ENCODE measurements at regions not wholly inside any gene's neighbourhood (a gene's known extent, or its start where the extent isn't known, plus 50 kb on each side); places are given as distances from the start of the nearest gene placed in this dataset.

GRCh38 chr3:116977441-116977840 lies 267.9 kb downstream of the TUSC7 start:
- Histone ChIP-seq H2BK5ac (ENCODE audit: low read depth, low read length) (no peak overlapping the region), H3K4ac (replicated peaks; ENCODE audit: insufficient read length, low read depth, low read length) (no peak overlapping the region), H3K23ac (ENCODE audit: insufficient read length) (no peak overlapping the region), H4K8ac (ENCODE audit: extremely low read depth, insufficient read depth, low read length) (no peak overlapping the region), H3K9ac (replicated peaks in 1 of 4; ENCODE audit: extremely low read depth in 1 of 4, low read depth in 3 of 4, low read length in 3 of 4) (no peak overlapping the region), H3K4me3 (ENCODE audit: extremely low read depth in 1 of 4, insufficient read depth in 2 of 4, low read depth in 3 of 4, low read length in 4 of 4) (no peak overlapping the region), H3K79me1 (ENCODE audit: low read depth, low read length) (no peaks in the 10 kb centered on the region), H2BK20ac (ENCODE audit: low read length) (no peak overlapping the region), H3K14ac (ENCODE audit: insufficient read length) (no peak overlapping the region), H2BK12ac (ENCODE audit: low read depth, low read length) (no peak overlapping the region), H3K79me2 (ENCODE audit: control insufficient read depth in 1 of 2, insufficient read depth in 2 of 2, low read length in 2 of 2) (no peaks in the 10 kb centered on the region), H3K4me2 (ENCODE audit: insufficient read depth in 1 of 2, low read depth in 2 of 2, low read length in 2 of 2) (no peak overlapping the region), H4K20me1 (replicated peaks in 1 of 2; ENCODE audit: control insufficient read depth in 1 of 2, insufficient read depth in 2 of 2, low read length in 2 of 2) (no peaks in the 10 kb centered on the region), H2AFZ (ENCODE audit: low read length) (no peak overlapping the region), H4K91ac (replicated peaks; ENCODE audit: insufficient read length, low read length) (no peak overlapping the region), H3K27me3 (replicated peaks in 1 of 4; ENCODE audit: control insufficient read depth in 3 of 4, extremely low read depth in 1 of 4, insufficient read depth in 3 of 4, low read length in 3 of 4) (no peaks in the 10 kb centered on the region), H3K56ac (replicated peaks; ENCODE audit: insufficient read length, low read depth, low read length) (no peak overlapping the region), H3K9me3 (ENCODE audit: insufficient read depth in 2 of 2, low read depth in 1 of 2, low read length in 1 of 2) (no peaks in the 10 kb centered on the region), H3K18ac (ENCODE audit: extremely low read depth, low read length) (no peak overlapping the region), H2BK15ac (ENCODE audit: low read length) (no peak overlapping the region), H3K4me1 (replicated peaks in 1 of 4; ENCODE audit: control insufficient read depth in 3 of 4, insufficient read depth in 4 of 4, low read length in 3 of 4) (peaks cover 0 to 2% (median 0%) of the 10 kb centered on the region in 4 experiments; a peak in 1 of 7 replicates), H3K36me3 (ENCODE audit: control insufficient read depth in 2 of 4, insufficient read depth in 4 of 4, low read length in 3 of 4) (no peaks in the 10 kb centered on the region), H2BK120ac (replicated peaks; ENCODE audit: low read depth, low read length) (no peak overlapping the region), H3K23me2 (ENCODE audit: low read depth, low read length) (no peaks in the 10 kb centered on the region), H3K27ac (ENCODE audit: low read depth, low read length) (no peak overlapping the region), H2AK5ac (ENCODE audit: low read depth, low read length) (no peak overlapping the region), H4K5ac (ENCODE audit: insufficient read length, low read depth, low read length) (no peak overlapping the region)
- TF ChIP-seq USF2 (IDR thresholded peaks at IDR 0.05; ENCODE audit: low read length) (no peak), CTBP2 (IDR thresholded peaks at IDR 0.05; ENCODE audit: borderline replicate concordance, insufficient read depth, insufficient read length, low read length) (no peak), RNF2 (IDR thresholded peaks at IDR 0.05; ENCODE audit: borderline replicate concordance, low read depth, low read length, missing control alignments, poor library complexity, severe bottlenecking) (no peak), EP300 (IDR thresholded peaks at IDR 0.05; ENCODE audit: borderline replicate concordance in 1 of 2, low read depth in 2 of 2, low read length in 2 of 2) (no peak), TCF12 (IDR thresholded peaks at IDR 0.05; ENCODE audit: low read depth, low read length) (no peak), RFX5 (IDR thresholded peaks at IDR 0.05; ENCODE audit: borderline replicate concordance, low read depth, low read length) (no peak), POLR2AphosphoS5 (IDR thresholded peaks at IDR 0.05; ENCODE audit: low read depth, low read length) (no peak), RAD21 (IDR thresholded peaks at IDR 0.05 in 1 of 2, conservative IDR thresholded peaks at IDR 0.05 in 1 of 2; ENCODE audit: low read depth in 2 of 2, low read length in 2 of 2) (no peak), SIN3A (conservative IDR thresholded peaks at IDR 0.05 in 1 of 2, IDR thresholded peaks at IDR 0.05 in 1 of 2; ENCODE audit: low read depth in 1 of 2, low read length in 2 of 2) (no peak), BRCA1 (IDR thresholded peaks at IDR 0.05; ENCODE audit: low read depth, low read length) (no peak), NANOG (IDR thresholded peaks at IDR 0.05; ENCODE audit: insufficient read depth, low read depth, low read length, poor library complexity, severe bottlenecking) (no peak), SIX5 (IDR thresholded peaks at IDR 0.05; ENCODE audit: low read depth, low read length) (no peak)
- POLR2A ChIA-PET (ENCODE audit: partially characterized antibody) = no interaction called here
- DNase-seq (ENCODE audit: low read depth in 1 of 2, low spot score in 2 of 2) (no peak), FAIRE-seq (no peak)
- WGBS, 2 experiments (ENCODE audit: extremely low coverage in 1 of 2, insufficient coverage in 1 of 2, insufficient read length in 1 of 2, insufficient replicate concordance in 2 of 2, low coverage in 1 of 2, low lambda C conversion rate in 2 of 2, missing lambda C conversion rate in 1 of 2) = 94% methylated on average over 1 of the region's 1 CpG; no CpG with 5 or more reads in 1 of the 2 experiments
- CTCF ChIA-PET (ENCODE audit: partially characterized antibody) = no interaction called here
